OCI-LY3 (cell line): ENCODE measurements at regions not wholly inside any gene's neighbourhood (a gene's known extent, or its start where the extent isn't known, plus 50 kb on each side); places are given as distances from the start of the nearest gene placed in this dataset.

Experiments
- CTCF ChIP-seq: fragments of 200-600, 300-600 bp; sonication (generic); IDR thresholded peaks from 2 replicates; pipeline ENCODE4 v1.5.1; 2014; ENCODE audit warnings: antibody characterized with exemption, low read length, low read depth
- EZH2phosphoT487 ChIP-seq: fragments of 200-600 bp; shearing (Covaris generic); IDR thresholded peaks from 2 replicates; pipeline ENCODE4 v1.6.1; 2018; ENCODE audit warnings: antibody characterized with exemption, mixed run types, low read depth

GRCh38 chr14:62017651-62018230 is 255.5 kb downstream of the SNAPC1 start:
- TF ChIP-seq CTCF (no peak), EZH2phosphoT487 (no peak)
